GM19463 (cell line): ENCODE measurements at regions not wholly inside any gene's neighbourhood (a gene's known extent, or its start where the extent isn't known, plus 50 kb on each side); places are given as distances from the start of the nearest gene placed in this dataset.

Experiments used
- ATAC-seq: cut with Tn5 transposase; IDR thresholded peaks from one replicate; pipeline ENCODE4 v1.9.1; 2021; ENCODE audit warnings: mild to moderate bottlenecking, moderate library complexity; ENCODE audit not compliant: unreplicated experiment

GRCh38 chr2:7574385-7574784 lies 657.2 kb downstream of the RNF144A start:
- no peak for ATAC-seq

GRCh38 chr2:7577769-7578168 lies 660.6 kb downstream of the RNF144A start:
- no peak for ATAC-seq

- ATAC-seq: no peak
Observed at GRCh38 chr2:7584017-7584416, 666.8 kb downstream of the RNF144A start.

- no peak for ATAC-seq
Observed at GRCh38 chr2:7586898-7587297, 669.7 kb downstream of the RNF144A start.

GRCh38 chr2:7588295-7588694 lies 671.1 kb downstream of the RNF144A start:
- ATAC-seq: no peak

- ATAC-seq: no peak
Observed at GRCh38 chr2:7592618-7593140, 675.5 kb downstream of the RNF144A start.

- ATAC-seq: no peak
Observed at GRCh38 chr2:7593360-7593759, 676.1 kb downstream of the RNF144A start.

GRCh38 chr2:7594211-7594610 lies 677.0 kb downstream of the RNF144A start:
- no peak for ATAC-seq

- ATAC-seq: no peak
Observed at GRCh38 chr2:7595206-7595605, 678.0 kb downstream of the RNF144A start.

GRCh38 chr2:7598402-7598801 lies 681.2 kb downstream of the RNF144A start:
- ATAC-seq: no peak

GRCh38 chr2:7599462-7600258 lies 682.4 kb downstream of the RNF144A start:
- ATAC-seq: no peak

GRCh38 chr2:7601990-7602389 lies 684.8 kb downstream of the RNF144A start:
- no peak for ATAC-seq

GRCh38 chr2:7604456-7604855 lies 687.2 kb downstream of the RNF144A start:
- no peak for ATAC-seq

GRCh38 chr2:7607441-7608173 lies 690.4 kb downstream of the RNF144A start:
- no peak for ATAC-seq

GRCh38 chr2:7609556-7609955 lies 692.3 kb downstream of the RNF144A start:
- ATAC-seq: no peak

- ATAC-seq: no peak
Observed at GRCh38 chr2:7609974-7610373, 692.8 kb downstream of the RNF144A start.

- no peak for ATAC-seq
Observed at GRCh38 chr2:7611750-7612149, 694.5 kb downstream of the RNF144A start.

- ATAC-seq: no peak
Observed at GRCh38 chr2:7612969-7613368, 695.8 kb downstream of the RNF144A start.

GRCh38 chr2:7613831-7614230 lies 696.6 kb downstream of the RNF144A start:
- no peak for ATAC-seq

GRCh38 chr2:7618031-7618430 lies 700.8 kb downstream of the RNF144A start:
- ATAC-seq: no peak

- ATAC-seq: no peak
Observed at GRCh38 chr2:7619203-7619970, 702.2 kb downstream of the RNF144A start.
